GM12891 (cell line): ENCODE measurements at regions not wholly inside any gene's neighbourhood (a gene's known extent, or its start where the extent isn't known, plus 50 kb on each side); places are given as distances from the start of the nearest gene placed in this dataset.
A peak's percentile ranks its signal among the peaks of the same experiment; 100 is the strongest.

Experiments
- DNase-seq: peaks from one replicate; pipeline ENCODE4 v3.0.0; 2011; ENCODE audit warnings: low spot score; ENCODE audit not compliant: insufficient read length
- FAIRE-seq: peaks from 2 replicates; lab custom pipeline; 2011; peaks lifted over from hg19 to GRCh38; lab: Jason Lieb, UNC
- PAX5 ChIP-seq: IDR thresholded peaks from 2 replicates; pipeline ENCODE4 v1.6.1; 2011; ENCODE audit warnings: low read length, moderate library complexity, mild to moderate bottlenecking; ENCODE audit not compliant: insufficient read depth, severe bottlenecking
- POLR2A ChIP-seq: IDR thresholded peaks from 2 replicates; pipeline ENCODE4 v1.6.1; 2011; ENCODE audit warnings: low read depth, low read length, control low read depth
- POLR2AphosphoS5 ChIP-seq: IDR thresholded peaks from 2 replicates; pipeline ENCODE4 v1.6.1; 2011; ENCODE audit warnings: low read depth, low read length, control low read depth
- POU2F2 ChIP-seq: IDR thresholded peaks from 2 replicates; pipeline ENCODE4 v1.6.1; 2011; ENCODE audit warnings: low read depth, mild to moderate bottlenecking, control low read depth, low read length, moderate library complexity
- SPI1 ChIP-seq: IDR thresholded peaks from 2 replicates; pipeline ENCODE4 v1.6.1; 2011; ENCODE audit warnings: low read depth, low read length, control low read depth
- TAF1 ChIP-seq: IDR thresholded peaks from 2 replicates; pipeline ENCODE4 v1.6.1; 2011; ENCODE audit warnings: low read depth, low read length, control low read depth

GRCh38 chr1:201713086-201713810 is 115.7 kb upstream of the IPO9 start:
- DNase-seq: no peak
- no peak for FAIRE-seq
- no peak for TF ChIP-seq PAX5
- no peak for TF ChIP-seq POLR2AphosphoS5
- TF ChIP-seq POLR2A: no peak
- TF ChIP-seq TAF1: no peak

DNA sequence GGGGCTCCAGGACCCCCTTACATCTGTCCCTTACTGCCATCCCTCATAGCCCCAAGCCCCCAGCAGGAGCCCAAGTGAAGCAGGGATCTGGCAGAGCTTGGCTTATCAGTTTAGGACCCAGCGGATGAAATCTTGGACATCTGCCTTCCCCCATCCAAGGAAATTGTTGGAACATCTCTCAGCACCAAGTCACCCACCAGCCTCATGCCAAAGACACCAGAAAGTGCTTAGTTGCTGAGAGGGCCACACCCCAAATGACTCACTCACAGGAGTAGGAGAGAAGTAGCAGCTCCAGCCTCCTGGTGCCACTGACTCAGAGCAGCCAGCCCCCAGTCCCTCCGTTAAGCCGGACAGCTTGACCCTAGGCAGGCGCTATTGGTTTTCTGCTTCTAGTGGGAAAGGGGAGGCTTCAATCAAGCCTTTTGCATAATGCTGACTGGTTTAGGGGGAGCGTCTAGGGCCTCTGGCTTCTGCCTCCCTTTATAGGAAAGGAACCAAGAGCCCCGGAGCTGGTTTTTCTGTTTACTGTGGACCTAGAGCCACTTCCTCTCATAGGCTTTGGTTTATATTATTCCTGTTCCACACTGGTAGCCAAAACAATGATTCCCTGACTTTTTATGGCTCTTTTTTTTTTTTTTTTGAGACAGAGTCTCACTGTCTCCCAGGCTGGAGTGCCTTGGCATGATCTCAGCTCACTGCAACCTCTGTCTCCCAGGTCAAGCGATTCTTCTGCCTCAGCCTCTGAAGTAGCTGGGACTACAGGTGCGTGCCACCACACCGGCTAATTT is 114.2 kb upstream of the IPO9 start:
- FAIRE-seq: no peak
- TF ChIP-seq SPI1: no peak
- no peak for TF ChIP-seq POU2F2
- no peak for TF ChIP-seq TAF1
- TF ChIP-seq POLR2AphosphoS5: no peak
- TF ChIP-seq POLR2A: no peak
- no peak for TF ChIP-seq PAX5
- DNase-seq: no peak

- FAIRE-seq (no peak), DNase-seq (no peak)
- no peak for TF ChIP-seq POU2F2
- no peak for TF ChIP-seq POLR2A
- TF ChIP-seq POLR2AphosphoS5: no peak
- TF ChIP-seq TAF1: no peak
- no peak for TF ChIP-seq PAX5
- no peak for TF ChIP-seq SPI1
Measured at GRCh38 chr1:201715351-201715750, 113.6 kb upstream of the IPO9 start.

DNA sequence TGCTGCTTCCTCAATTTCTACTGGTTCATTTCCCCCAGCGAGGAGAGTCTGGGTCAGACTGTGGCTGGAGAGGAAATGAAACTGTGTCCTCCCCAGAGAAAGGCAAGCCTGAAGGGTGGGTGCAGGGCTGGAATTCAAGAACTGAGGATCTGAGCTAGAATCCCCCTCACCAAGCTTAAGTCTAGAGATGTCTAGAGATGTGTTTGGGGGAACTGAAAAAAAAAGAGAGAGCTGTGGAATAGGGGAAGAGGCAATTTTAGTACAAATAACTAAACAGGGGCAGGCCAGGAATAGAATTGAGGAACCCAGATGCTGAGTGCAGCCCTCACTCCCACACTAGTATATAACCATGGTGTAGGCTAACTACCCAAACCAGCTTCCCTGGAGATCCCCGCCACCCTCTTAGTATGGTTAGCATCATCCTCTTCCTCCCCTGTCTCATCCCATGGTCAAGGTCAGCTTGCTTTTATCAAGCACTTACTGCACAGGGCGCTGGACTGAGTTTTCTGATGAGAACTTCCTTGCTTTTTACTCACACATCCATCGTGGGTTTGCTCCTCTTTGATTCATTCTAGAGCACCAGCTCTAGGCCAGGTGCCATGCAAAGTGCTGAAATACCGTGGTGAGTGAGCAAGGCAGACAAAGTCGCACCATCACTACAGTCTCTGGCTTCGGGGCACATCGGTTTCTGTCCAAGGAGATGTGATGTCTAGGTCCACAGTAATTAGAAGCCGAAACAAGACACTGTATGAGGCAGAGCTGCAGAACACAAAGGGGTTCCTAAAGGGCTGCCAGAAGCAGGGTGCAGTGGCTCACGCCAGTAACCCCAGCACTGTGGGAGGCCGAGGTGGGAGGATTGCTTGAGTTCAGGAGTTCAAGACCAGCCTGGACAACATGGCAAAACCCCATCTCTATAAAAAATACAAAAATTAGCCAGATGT is 112.9 kb upstream of the IPO9 start:
- TF ChIP-seq SPI1: peak; percentile 85
- TF ChIP-seq POU2F2: no peak
- FAIRE-seq: no peak
- DNase-seq: no peak

- TF ChIP-seq POLR2AphosphoS5 (no peak), TAF1 (no peak), SPI1 (no peak), POLR2A (no peak), PAX5 (no peak), POU2F2 (no peak)
- DNase-seq (no peak), FAIRE-seq (no peak)
Measured at GRCh38 chr1:201716742-201717135, 112.2 kb upstream of the IPO9 start.

- FAIRE-seq (no peak), DNase-seq (no peak)
- TF ChIP-seq SPI1: no peak
- no peak for TF ChIP-seq POU2F2
- no peak for TF ChIP-seq PAX5
- TF ChIP-seq POLR2AphosphoS5: no peak
- TF ChIP-seq POLR2A: no peak
- TF ChIP-seq TAF1: no peak
Measured at GRCh38 chr1:201717286-201717685, 111.7 kb upstream of the IPO9 start.

DNA sequence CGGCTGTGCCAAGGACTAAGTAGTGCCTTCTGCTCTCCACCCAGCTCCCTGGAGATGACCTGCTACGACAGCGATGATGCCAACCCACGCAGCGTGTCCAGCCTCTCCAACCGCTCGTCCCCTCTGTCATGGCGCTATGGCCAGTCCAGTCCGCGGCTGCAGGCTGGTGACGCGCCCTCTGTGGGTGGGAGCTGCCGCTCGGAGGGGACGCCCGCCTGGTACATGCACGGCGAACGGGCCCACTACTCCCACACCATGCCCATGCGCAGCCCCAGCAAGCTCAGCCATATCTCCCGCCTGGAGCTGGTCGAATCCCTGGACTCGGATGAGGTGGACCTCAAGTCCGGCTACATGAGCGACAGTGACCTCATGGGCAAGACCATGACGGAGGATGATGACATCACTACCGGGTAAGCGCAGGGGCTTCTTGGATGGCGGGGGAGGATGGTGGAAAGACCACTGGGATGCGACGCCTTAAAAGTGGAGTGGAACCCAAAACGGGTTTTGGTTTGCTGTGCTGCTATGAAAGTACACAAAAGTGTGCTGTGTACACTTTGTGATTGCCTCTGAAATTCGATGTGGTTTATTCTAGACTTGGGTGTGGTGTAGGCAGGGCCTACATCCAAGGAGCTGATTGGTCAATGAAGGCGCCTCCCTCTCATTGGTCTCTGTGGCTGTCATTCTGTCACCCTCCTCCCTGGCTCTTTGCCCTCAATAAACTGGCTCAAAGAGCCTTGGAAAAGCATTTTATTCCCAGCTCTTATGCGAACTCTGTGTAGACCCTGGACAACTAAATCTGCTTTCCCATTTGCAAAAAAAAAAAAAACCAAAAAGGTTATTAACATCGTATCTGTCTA is 110.4 kb upstream of the IPO9 start:
- FAIRE-seq (no peak), DNase-seq (no peak)
- no peak for TF ChIP-seq SPI1
- no peak for TF ChIP-seq TAF1
- TF ChIP-seq POLR2A: no peak
- TF ChIP-seq POLR2AphosphoS5: no peak
- TF ChIP-seq PAX5: no peak
- TF ChIP-seq POU2F2: no peak

DNA sequence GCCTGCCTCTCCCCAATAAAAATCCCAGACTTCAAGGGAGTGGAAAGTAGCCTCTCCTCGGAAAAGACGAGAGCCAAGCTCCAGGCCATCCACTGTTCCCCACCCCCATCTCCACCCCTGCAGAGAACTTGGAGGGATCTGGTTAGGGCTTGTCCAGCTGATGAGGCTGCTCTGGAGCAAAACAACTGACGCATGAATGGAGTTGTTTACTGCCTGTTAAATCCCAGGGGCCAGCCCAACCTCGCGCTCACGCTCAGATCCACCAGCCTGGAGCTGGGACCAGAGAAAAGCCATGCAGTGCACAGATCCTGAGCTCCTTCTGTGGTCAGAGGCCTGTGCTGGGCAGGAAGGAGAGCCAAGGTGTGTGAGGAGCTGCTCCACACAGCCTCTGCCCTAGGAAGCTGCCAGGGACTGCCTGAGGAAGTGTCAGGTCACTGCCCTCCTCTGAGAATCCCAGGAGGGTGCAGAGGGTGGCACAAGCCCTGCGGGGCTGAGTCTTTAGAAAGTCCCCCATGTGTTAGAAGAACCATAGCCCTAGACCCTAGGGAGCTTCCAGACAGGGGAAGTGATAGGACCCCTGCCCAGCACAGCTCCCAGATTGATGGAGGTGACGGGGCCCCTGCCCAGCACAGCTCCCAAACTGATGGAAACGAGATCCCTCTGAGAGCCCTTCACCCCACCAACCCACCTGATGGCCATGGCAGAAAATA is 109.0 kb upstream of the IPO9 start:
- no peak for FAIRE-seq
- TF ChIP-seq POLR2AphosphoS5: no peak
- no peak for TF ChIP-seq PAX5
- TF ChIP-seq SPI1: no peak
- no peak for TF ChIP-seq TAF1
- TF ChIP-seq POU2F2: no peak
- no peak for TF ChIP-seq POLR2A
- DNase-seq: no peak
